AG09309 (cell line): ENCODE measurements at regions not wholly inside any gene's neighbourhood (a gene's known extent, or its start where the extent isn't known, plus 50 kb on each side); places are given as distances from the start of the nearest gene placed in this dataset.
"Not testable (repeated sequence)": the region's sequence is repeated elsewhere in the genome, so short reads cannot be mapped to it uniquely, and the experiment has no call there.

Experiments used
- DNase-seq: peaks from one replicate; pipeline ENCODE4 v3.0.0-alpha.2; 2010; ENCODE audit warnings: low read depth
- H3K4me3 ChIP-seq: 2 replicates; pipeline ENCODE4 v1.5.1; 2011; ENCODE audit warnings: mild to moderate bottlenecking, low read depth, low read length, moderate library complexity; ENCODE audit not compliant: control insufficient read depth
- CTCF ChIP-seq: IDR thresholded peaks from 2 replicates; pipeline ENCODE4 v1.5.1; 2011; ENCODE audit warnings: mild to moderate bottlenecking, low read depth, low read length, inconsistent platforms; ENCODE audit not compliant: insufficient read depth, control insufficient read depth; ENCODE audit errors: missing control alignments

- not testable (repeated sequence) for H3K4me3 ChIP-seq, DNase-seq
Observed at GRCh38 chr9:63774369-63775091, 1510.5 kb downstream of the FOXD4L5 start.

GRCh38 chr9:63762230-63762629, 1522.8 kb downstream of the FOXD4L5 start:
- DNase-seq = not testable (repeated sequence)

GRCh38 chr9:63729021-63729420, 1556.0 kb downstream of the FOXD4L5 start:
- DNase-seq, H3K4me3 ChIP-seq: not testable (repeated sequence)

More at GRCh38 chr9:63762230-63762629, 1522.8 kb downstream of the FOXD4L5 start:
- not testable (repeated sequence) for H3K4me3 ChIP-seq

GRCh38 chr9:63728287-63728686, 1556.7 kb downstream of the FOXD4L5 start:
- DNase-seq = no peak
- no peak overlapping the region for H3K4me3 ChIP-seq
- no peak for TF ChIP-seq CTCF

- DNase-seq, H3K4me3 ChIP-seq: not testable (repeated sequence)
Observed at GRCh38 chr9:63708285-63708684, 1576.7 kb downstream of the FOXD4L5 start.

GRCh38 chr9:63704456-63704855, 1580.6 kb downstream of the FOXD4L5 start:
- H3K4me3 ChIP-seq, DNase-seq: not testable (repeated sequence)

- peak overlapping the region; percentile 22; the same call in 1 of the 2 replicates for H3K4me3 ChIP-seq
- not testable (repeated sequence) for DNase-seq
Observed at GRCh38 chr9:63703670-63704069, 1581.3 kb downstream of the FOXD4L5 start.

- DNase-seq, H3K4me3 ChIP-seq: not testable (repeated sequence)
Observed at GRCh38 chr9:63703138-63703665, 1581.8 kb downstream of the FOXD4L5 start.
